ENCODE measurements at regions not wholly inside any gene's neighbourhood (a gene's known extent, or its start where the extent isn't known, plus 50 kb on each side); places are given as distances from the start of the nearest gene placed in this dataset.

DNA sequence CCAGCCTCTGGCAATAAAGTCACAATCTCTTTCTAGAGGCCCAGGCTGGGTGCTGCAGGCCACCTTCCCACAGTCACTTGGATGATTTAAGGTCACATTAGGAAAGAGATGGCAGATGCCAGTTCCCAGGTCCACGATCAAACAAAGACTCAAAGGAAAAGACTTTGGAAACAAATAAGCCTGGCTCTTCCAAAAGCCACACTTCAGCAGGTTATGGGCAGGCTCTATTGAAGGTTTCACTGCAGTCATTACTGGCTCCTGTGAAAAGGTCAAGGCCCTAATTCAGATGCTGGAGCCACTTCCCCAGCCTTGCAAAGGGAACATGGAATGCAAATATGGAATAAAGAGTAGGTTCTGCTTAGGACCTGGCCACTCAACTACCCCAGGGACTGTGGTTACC is 104.0 kb upstream of the ZNF32 start:
- no peak for TF ChIP-seq POLR2AphosphoS5 (IDR thresholded peaks at IDR 0.05; ENCODE audit: low read depth, low read length)
- TF ChIP-seq SIN3A (IDR thresholded peaks at IDR 0.05; ENCODE audit: borderline replicate concordance, insufficient read depth, low read length) = no peak
- TF ChIP-seq FOXP2 (optimal IDR thresholded peaks at IDR 0.05; ENCODE audit: borderline replicate concordance, extremely low read depth, extremely low read length, insufficient read depth) = no peak
- TF ChIP-seq, protein P1, sequence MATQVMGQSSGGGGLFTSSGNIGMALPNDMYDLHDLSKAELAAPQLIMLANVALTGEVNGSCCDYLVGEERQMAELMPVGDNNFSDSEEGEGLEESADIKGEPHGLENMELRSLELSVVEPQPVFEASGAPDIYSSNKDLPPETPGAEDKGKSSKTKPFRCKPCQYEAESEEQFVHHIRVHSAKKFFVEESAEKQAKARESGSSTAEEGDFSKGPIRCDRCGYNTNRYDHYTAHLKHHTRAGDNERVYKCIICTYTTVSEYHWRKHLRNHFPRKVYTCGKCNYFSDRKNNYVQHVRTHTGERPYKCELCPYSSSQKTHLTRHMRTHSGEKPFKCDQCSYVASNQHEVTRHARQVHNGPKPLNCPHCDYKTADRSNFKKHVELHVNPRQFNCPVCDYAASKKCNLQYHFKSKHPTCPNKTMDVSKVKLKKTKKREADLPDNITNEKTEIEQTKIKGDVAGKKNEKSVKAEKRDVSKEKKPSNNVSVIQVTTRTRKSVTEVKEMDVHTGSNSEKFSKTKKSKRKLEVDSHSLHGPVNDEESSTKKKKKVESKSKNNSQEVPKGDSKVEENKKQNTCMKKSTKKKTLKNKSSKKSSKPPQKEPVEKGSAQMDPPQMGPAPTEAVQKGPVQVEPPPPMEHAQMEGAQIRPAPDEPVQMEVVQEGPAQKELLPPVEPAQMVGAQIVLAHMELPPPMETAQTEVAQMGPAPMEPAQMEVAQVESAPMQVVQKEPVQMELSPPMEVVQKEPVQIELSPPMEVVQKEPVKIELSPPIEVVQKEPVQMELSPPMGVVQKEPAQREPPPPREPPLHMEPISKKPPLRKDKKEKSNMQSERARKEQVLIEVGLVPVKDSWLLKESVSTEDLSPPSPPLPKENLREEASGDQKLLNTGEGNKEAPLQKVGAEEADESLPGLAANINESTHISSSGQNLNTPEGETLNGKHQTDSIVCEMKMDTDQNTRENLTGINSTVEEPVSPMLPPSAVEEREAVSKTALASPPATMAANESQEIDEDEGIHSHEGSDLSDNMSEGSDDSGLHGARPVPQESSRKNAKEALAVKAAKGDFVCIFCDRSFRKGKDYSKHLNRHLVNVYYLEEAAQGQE (IDR thresholded peaks at IDR 0.05; ENCODE audit: insufficient read depth in 1 of 2, low read depth in 2 of 2, low read length in 2 of 2) = no peak
- TF ChIP-seq TAF1 (IDR thresholded peaks at IDR 0.05; ENCODE audit: borderline replicate concordance, insufficient read depth, low read length) = no peak

DNA sequence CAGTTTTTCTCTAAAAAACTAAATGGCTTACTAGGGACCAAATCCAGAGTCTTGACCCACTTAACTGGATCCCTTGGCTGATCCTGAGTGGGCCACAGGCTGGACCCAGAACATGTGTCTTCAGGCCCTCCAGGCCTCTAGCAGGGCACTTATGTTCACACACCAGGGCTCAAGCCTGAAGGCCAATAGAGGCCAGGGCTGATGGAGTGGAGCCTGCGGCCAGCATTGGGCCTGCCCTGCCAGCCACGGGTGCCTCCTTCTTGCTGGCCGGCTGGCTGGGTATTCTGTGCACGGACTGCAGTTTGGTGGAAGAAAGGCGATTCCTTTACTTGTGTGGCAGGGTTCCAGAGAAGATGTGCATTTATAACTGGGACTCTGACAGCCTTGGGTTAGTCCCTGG is 103.0 kb upstream of the ZNF32 start:
- TF ChIP-seq SIN3A (IDR thresholded peaks at IDR 0.05; ENCODE audit: borderline replicate concordance, insufficient read depth, low read length) (no peak), FOXP2 (optimal IDR thresholded peaks at IDR 0.05; ENCODE audit: borderline replicate concordance, extremely low read depth, extremely low read length, insufficient read depth) (no peak), POLR2AphosphoS5 (IDR thresholded peaks at IDR 0.05; ENCODE audit: low read depth, low read length) (no peak), TAF1 (IDR thresholded peaks at IDR 0.05; ENCODE audit: borderline replicate concordance, insufficient read depth, low read length) (no peak)
- TF ChIP-seq, protein P1 (IDR thresholded peaks at IDR 0.05; ENCODE audit: insufficient read depth in 1 of 2, low read depth in 2 of 2, low read length in 2 of 2) = no peak

DNA sequence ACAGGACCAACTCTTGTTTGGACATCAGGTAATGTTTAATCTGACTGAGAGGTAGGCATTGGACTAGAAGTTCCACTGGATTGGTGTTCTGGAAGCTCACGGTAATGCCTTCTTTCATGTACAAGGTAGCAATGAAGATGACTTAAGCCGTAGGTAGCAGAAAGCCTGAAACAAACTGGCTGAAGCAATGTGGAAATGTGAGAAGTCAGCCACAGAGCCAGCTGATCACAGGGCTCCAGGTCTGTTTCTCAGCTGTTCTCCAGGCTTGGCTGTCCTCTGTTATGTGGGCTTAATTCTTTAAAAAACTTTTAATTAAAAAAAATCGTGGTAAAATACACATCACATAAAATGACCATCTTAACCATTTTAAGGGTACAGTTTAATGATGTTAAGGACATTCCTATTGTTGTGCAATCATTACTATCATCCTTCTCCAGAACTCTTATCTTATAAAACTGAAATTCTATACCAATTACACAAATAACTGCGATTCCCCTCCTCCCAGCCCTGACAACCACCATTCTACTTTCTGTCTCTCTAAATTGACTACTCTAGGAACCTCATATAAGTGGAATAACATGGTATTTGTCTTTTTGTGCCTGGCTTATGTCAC is 101.4 kb upstream of the ZNF32 start:
- TF ChIP-seq POLR2AphosphoS5 (IDR thresholded peaks at IDR 0.05; ENCODE audit: low read depth, low read length) = no peak
- TF ChIP-seq, protein P1 (IDR thresholded peaks at IDR 0.05; ENCODE audit: insufficient read depth in 1 of 2, low read depth in 2 of 2, low read length in 2 of 2) = no peak

DNA sequence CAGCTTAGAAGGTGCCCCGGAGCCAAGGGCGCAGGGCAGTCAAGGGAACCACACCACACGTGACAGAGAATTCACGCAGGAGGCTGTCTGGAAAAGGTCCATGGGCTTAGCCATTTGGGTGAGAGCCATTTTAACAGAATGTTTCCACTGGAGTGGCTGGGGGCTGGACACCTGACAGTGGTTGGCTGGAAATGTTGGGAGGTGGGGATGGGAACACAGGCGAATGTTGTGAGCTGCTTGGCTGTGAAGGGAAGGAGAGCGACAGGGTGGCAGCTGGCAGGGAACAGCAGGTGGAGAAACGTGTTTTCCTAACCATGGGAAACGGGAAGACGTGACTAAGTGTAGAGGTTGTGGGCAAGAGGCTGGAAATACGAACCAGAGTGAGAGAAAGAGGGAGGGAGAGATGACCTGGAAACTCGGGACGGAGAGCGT is 100.5 kb upstream of the ZNF32 start:
- TF ChIP-seq, protein P1 (IDR thresholded peaks at IDR 0.05; ENCODE audit: insufficient read depth in 1 of 2, low read depth in 2 of 2, low read length in 2 of 2) = no peak
- TF ChIP-seq SIN3A (IDR thresholded peaks at IDR 0.05; ENCODE audit: borderline replicate concordance, insufficient read depth, low read length) = no peak
- no peak for TF ChIP-seq TAF1 (IDR thresholded peaks at IDR 0.05; ENCODE audit: borderline replicate concordance, insufficient read depth, low read length)
- TF ChIP-seq FOXP2 (optimal IDR thresholded peaks at IDR 0.05; ENCODE audit: borderline replicate concordance, extremely low read depth, extremely low read length, insufficient read depth) = no peak
- no peak for TF ChIP-seq POLR2AphosphoS5 (IDR thresholded peaks at IDR 0.05; ENCODE audit: low read depth, low read length)

DNA sequence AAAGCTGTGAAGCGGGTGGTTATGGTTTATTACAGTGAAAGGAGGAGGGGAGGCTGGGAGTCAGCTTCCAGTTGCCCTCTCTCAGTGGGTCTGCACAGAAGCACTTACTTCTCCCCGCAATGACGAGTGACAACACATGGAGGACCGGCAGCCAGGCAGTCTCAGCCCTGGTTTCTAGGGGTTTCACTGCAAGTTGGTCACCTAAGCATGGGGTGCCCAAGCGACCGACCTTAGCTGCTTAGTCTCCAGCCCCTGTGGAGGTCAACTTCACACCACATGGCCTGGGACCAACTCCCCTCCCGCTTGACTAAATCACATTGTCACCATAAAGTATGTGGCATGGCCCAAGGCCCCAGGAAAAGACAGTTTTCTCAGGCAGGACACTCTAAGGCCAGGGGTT is 99.9 kb upstream of the ZNF32 start:
- TF ChIP-seq, protein P1 (IDR thresholded peaks at IDR 0.05; ENCODE audit: insufficient read depth in 1 of 2, low read depth in 2 of 2, low read length in 2 of 2) = no peak
- TF ChIP-seq TAF1 (IDR thresholded peaks at IDR 0.05; ENCODE audit: borderline replicate concordance, insufficient read depth, low read length) (no peak), FOXP2 (optimal IDR thresholded peaks at IDR 0.05; ENCODE audit: borderline replicate concordance, extremely low read depth, extremely low read length, insufficient read depth) (no peak), POLR2AphosphoS5 (IDR thresholded peaks at IDR 0.05; ENCODE audit: low read depth, low read length) (no peak), SIN3A (IDR thresholded peaks at IDR 0.05; ENCODE audit: borderline replicate concordance, insufficient read depth, low read length) (no peak)
